ENCODE measurements at regions not wholly inside any gene's neighbourhood (a gene's known extent, or its start where the extent isn't known, plus 50 kb on each side); places are given as distances from the start of the nearest gene placed in this dataset.

DNA sequence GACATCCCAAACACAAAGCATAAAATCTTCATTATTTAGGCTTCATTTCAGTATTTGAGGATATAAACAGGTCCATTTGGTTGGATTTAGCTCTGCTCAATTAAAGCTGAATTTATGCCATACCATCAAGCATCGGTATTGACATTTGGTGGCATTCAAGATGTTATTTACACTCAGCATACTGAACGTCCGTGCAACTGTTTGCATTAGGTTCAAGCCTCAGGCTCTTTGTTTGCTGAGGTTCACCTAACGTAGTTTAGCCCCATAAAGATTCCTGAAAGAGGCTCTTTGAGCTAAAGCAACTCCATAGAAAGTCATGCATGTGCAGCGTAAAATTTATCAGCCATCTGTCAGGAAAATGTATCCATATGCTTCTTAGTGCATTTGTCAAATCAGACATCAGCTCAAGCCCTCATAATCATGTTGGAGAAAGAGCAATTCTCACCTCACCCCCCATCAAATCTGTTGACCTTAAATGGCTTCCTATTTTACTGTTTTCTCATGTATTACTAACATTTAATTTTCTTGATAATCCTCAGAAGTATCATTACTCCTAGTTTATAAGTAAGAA, 366.9 kb downstream of the EPHA4 start:
- TF ChIP-seq CTCF (conservative IDR thresholded peaks at IDR 0.05; ENCODE audit: low read depth, low read length) = no peak
- no peak for TF ChIP-seq EZH2 (IDR thresholded peaks at IDR 0.05; ENCODE audit: low read length, unreplicated experiment)
- no peak for TF ChIP-seq EZH2phosphoT487 (IDR thresholded peaks at IDR 0.05; ENCODE audit: borderline replicate concordance, low read length)
